Cardiac septum (tissue), 1 donor: ENCODE measurements at regions not wholly inside any gene's neighbourhood (a gene's known extent, or its start where the extent isn't known, plus 50 kb on each side); places are given as distances from the start of the nearest gene placed in this dataset.

Experiments used
- DNase-seq: peaks from one replicate; pipeline ENCODE4 v3.0.0-alpha.2; 2020; ENCODE audit warnings: low spot score
- intact Hi-C: fragments of 100-400 bp; cut with DNase I; formaldehyde crosslinking; loops from one replicate; pipeline ENCODE4 v1.14.0; 2022
- donor health status: DM: no; HTN: no; CAD: no.

GRCh38 chr2:20556756-20557155 lies 94.1 kb downstream of the HS1BP3 start:
- intact Hi-C loops = no loop called here
- DNase-seq = no peak

- intact Hi-C loops = no loop called here
- DNase-seq = no peak
These were observed 93.7 kb downstream of the HS1BP3 start for GRCh38 chr2:20557226-20557625.

- DNase-seq = no peak
- intact Hi-C loops = no loop called here
These were observed 93.3 kb downstream of the HS1BP3 start for GRCh38 chr2:20557635-20558034.

- DNase-seq = no peak
- intact Hi-C loops = no loop called here
These were observed 92.3 kb downstream of the HS1BP3 start for GRCh38 chr2:20558391-20559150.

GRCh38 chr2:20559277-20559676 lies 91.6 kb downstream of the HS1BP3 start:
- DNase-seq = no peak
- intact Hi-C loops = no loop called here

DNA sequence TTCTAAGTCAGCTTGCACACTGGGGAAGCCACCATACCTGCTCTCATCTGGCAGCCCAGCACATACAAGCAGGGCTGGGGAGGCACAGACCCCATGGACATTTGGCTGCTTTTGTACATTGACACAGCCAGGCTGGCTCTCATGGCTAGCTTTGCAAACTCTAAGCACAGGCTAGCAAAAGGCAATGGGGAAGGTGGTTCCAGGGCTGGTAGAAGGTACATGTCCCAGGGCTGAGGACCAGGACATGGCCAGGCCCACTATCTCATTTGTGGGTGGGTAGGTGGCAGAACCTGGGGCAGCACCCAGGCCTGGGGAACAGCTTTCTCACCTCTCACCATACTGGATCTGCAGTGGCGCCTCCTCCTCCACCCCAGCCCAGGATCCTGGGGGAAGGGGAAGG lies 90.9 kb downstream of the HS1BP3 start:
- DNase-seq = no peak
- intact Hi-C loops = no loop called here

DNA sequence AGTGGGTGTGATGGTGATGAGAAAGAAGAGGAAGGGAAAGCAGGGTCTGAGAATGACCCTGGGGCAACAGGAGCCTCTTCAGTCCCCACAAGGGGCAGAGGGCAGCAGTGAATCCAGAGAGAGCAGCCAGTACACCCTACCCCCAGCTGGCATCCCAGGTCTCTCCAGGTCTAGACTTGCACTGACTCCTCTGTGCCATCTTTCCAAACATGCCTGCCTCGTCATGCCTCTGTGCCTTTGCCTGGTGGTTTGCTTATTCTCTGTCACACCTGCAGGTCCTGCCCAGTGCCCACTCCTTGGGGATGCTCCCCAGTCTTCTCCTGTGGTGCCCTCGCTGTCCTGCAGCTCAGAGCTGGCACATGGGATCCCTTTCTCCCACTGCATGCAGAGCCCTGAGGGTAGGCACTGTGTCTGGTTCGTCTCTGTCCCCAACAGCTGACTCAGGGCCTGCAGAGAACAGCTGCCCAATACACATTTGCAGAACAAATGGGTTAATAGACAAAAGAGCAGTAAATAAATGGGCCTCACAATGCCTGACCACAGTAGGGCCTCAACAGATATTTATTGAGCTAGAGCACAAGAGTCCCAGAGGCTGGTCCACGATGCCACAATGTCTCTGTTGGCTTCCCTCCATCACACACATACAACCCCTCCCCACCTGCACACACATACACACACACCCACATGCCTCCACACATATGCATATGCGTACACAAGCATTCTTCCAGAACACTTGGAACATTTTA lies 89.8 kb downstream of the HS1BP3 start:
- intact Hi-C loops = no loop called here
- no peak for DNase-seq

DNA sequence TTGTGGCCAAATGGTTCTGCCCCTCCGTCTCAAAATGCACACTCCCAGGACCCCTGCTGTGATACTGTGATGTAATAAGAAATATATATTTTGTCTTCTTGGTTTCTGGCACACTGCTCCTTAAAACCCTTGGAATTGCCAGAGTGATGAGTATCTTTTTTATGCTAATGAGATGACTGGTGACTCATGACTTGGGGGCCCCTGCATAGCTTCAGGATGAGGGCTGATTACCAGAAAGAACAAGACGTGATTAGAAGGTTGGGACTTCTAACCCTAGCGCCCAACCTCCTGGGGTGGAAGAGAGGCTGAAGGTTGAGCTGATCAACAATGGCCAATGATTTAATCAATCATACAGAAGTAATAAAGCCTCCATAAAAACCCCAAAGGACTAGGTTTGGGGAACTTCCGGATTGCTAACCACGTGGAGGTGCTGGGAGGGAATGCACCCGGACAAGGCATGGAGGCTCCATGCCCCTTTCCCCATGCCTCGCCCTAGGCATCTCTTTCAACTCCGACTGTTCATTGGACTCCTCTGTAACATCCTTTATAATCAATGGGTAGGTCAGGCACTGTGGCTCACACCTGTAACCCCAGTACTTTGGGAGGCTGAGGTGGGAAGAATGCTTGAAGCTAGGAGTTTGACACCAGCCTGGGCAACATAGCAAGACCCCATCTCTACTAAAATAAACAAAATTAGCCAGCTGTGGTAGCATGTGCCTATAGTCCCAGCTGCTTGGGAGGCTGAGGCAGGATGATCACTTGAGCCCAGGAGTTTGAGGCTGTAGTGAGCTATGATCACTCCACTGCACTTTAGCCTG lies 89.1 kb downstream of the HS1BP3 start:
- intact Hi-C loops = no loop called here
- no peak for DNase-seq

- DNase-seq = no peak
- intact Hi-C loops = no loop called here
These were observed 88.2 kb downstream of the HS1BP3 start for GRCh38 chr2:20562540-20563225.

DNA sequence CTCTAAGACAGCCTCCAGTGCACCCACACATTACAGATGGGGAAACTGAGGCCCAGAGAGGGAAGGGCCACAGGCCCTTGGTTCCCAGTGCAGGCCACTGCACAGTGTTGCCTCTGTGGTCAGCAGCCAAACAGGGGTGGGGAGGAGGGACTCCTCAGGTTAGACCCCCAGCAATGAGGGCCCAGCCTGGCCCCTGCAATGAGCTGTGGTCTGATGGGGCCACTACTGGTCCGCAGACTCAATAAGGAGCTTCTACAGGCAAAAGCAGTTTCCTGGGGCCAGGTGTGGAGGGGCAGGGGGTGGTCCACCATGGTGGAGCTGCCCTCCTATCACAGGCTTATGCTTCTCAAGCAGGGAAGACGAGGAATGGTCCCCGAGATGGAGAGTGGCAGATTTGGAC lies 87.6 kb downstream of the HS1BP3 start:
- intact Hi-C loops = no loop called here
- DNase-seq = no peak

- intact Hi-C loops = no loop called here
These were observed 87.1 kb downstream of the HS1BP3 start for GRCh38 chr2:20563833-20564232.

GRCh38 chr2:20565101-20565622 lies 85.7 kb downstream of the HS1BP3 start:
- no peak for DNase-seq
- intact Hi-C loops = no loop called here

More at GRCh38 chr2:20563833-20564232, 87.1 kb downstream of the HS1BP3 start:
- DNase-seq = no peak

DNA sequence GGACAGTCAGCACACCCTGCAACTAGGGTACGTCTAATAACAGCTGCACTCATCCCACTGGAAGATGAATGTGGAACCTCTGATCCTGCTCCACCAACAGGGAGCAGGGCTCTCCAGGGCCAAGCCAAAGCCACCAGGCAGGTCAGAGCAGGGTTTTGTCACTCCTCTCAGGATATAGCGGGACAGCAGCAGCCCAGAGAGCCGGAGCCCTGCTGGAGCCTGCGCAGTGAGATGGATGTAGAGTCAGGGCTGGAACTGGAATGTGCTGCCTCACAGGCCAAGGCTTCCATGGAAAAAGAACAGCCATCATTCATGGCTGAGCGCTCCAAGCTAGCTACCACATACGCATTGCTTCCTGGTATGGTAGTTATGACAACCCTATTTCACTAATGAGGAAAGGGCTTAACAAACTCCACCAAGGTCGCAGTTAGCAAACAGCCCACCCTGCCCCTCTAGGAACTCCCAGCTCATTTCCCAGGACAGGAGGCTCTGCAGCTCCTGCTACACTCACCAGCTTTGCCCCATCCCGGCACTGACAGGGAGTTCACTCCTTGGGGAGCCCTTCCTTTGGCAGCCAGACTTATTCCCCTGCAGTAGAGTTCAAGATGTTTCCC lies 85.2 kb downstream of the HS1BP3 start:
- DNase-seq = no peak
- intact Hi-C loops = no loop called here

- no peak for DNase-seq
- intact Hi-C loops = no loop called here
These were observed 84.6 kb downstream of the HS1BP3 start for GRCh38 chr2:20566331-20566730.

GRCh38 chr2:20567159-20567925 lies 83.6 kb downstream of the HS1BP3 start:
- intact Hi-C loops = no loop called here
- DNase-seq = no peak
